Astrocyte of the spinal cord (primary cell): ENCODE measurements at regions not wholly inside any gene's neighbourhood (a gene's known extent, or its start where the extent isn't known, plus 50 kb on each side); places are given as distances from the start of the nearest gene placed in this dataset.

Source experiments
- DNase-seq: peaks from one replicate; pipeline ENCODE4 v3.0.0; 2011; ENCODE audit warnings: low read depth, low spot score
- H3K4me3 ChIP-seq: 2 replicates; pipeline ENCODE4 v1.5.1; 2011; ENCODE audit warnings: low read depth, mild to moderate bottlenecking, low read length, moderate library complexity
- in situ Hi-C: cut with HindIII; loops from 2 replicates; pipeline ENCODE4 v1.10.0; 2017; ENCODE audit warnings: low sequenced_read_pairs
- TF ChIP-seq, protein P1 (sequence below): IDR thresholded peaks from 2 replicates; pipeline ENCODE4 v1.5.1; 2012; ENCODE audit warnings: low read depth, mild to moderate bottlenecking, low read length, inconsistent platforms

DNA sequence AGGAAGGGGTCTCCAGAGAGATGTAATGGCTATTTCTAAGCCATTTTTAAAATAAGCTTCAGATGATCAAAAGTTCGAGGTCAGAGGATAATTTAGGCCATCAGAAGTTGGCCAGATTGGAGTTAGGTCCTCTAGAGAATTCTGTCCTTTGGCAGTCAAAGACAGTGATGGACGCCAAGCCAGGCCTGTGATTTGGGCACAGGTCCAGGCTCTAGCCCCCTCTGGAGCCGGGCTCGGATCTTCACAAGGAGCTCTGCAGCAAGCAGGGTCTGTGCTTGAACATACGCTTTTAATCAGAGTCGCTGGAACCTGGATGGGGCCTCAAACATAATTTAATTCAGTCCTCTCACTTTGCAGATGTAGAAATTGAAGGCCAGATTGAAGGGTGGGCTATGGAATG lies 151.4 kb upstream of the BCL6 start:
- TF ChIP-seq, protein P1, sequence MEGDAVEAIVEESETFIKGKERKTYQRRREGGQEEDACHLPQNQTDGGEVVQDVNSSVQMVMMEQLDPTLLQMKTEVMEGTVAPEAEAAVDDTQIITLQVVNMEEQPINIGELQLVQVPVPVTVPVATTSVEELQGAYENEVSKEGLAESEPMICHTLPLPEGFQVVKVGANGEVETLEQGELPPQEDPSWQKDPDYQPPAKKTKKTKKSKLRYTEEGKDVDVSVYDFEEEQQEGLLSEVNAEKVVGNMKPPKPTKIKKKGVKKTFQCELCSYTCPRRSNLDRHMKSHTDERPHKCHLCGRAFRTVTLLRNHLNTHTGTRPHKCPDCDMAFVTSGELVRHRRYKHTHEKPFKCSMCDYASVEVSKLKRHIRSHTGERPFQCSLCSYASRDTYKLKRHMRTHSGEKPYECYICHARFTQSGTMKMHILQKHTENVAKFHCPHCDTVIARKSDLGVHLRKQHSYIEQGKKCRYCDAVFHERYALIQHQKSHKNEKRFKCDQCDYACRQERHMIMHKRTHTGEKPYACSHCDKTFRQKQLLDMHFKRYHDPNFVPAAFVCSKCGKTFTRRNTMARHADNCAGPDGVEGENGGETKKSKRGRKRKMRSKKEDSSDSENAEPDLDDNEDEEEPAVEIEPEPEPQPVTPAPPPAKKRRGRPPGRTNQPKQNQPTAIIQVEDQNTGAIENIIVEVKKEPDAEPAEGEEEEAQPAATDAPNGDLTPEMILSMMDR = no peak
- no peak for DNase-seq
- in situ Hi-C loops = no loop called here

DNA sequence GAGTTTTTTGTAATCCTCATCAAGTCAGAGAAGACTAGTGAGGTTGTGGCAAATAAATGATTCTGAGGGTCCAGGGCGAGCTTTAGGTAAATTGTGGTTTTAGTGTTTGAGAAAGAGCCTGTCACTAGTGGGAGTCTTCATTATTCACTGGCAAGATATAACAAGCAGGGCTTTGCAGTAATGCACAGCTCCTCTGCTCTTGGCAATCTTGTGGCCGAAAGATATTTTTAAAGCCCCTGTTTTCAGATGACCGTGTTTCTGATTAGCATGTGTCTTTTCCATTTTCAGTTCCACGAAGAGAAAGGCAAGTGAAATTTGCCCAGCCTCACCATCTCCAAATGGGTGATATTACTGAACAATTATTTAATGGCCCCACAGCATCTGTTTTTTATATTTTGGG lies 154.0 kb upstream of the BCL6 start:
- in situ Hi-C loops = no loop called here
- no peak overlapping the region for H3K4me3 ChIP-seq
- no peak for DNase-seq
- TF ChIP-seq, protein P1 = no peak

More for the DNA sequence above, 151.4 kb upstream of the BCL6 start:
- H3K4me3 ChIP-seq = no peak overlapping the region

DNA sequence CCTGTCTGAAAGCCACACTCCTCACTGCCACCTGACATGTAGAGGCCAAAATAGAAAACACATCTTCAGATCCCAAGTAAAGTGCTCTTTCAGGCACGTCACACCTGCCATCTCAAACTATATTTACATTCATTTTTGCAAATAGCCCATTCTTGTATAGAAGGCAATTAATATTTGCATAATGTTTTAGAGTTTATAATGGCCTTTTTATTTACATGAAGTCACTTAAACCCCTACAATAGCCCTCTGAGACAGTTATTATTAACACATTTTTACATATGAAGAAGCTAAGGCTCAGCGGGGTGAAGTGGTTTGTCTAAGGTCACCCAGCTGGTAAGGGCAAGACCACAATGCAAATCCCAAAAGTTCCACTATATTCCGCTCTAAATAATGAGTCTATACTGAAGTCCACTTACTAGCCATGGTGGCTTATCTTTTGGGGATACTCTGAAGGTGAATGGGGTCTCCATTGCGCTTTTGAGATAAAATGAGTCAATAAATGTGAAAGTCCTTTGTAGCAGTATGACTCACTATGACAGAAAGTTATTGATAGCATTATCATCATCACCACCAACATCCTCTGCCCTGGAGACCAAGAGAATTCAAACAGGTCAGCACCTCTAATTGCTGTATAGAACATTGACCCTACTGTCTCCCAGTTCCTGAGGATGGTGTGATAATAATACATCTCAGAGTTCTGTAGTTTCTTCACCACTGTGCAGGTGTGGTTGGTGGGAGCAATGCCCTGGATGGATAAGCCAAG lies 155.9 kb upstream of the BCL6 start:
- no peak overlapping the region for H3K4me3 ChIP-seq
- no peak for DNase-seq
- in situ Hi-C loops = no loop called here
- TF ChIP-seq, protein P1 = no peak

DNA sequence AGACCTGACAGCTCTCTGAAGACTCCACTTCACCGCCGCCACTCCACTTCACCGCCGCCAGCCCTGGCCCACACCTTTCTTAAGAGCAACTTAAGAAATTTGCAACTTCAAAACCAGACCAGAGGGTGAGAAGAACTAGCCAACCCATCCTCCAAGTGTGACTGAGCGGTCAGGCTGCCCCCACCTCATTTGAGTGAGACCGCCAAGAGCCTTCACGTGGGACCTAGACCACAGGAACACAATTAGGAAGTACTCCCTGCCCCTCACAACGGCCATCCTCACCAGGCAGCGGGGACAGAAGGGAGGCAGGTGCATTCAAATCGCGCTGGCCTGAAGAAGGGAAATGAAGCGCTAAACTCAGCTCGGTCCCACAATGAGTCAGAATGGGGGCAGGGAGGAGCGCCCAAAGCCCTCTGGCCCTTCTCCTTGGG lies 156.8 kb upstream of the BCL6 start:
- DNase-seq = no peak
- in situ Hi-C loops = no loop called here
- H3K4me3 ChIP-seq = no peak overlapping the region
- TF ChIP-seq, protein P1 = no peak

DNA sequence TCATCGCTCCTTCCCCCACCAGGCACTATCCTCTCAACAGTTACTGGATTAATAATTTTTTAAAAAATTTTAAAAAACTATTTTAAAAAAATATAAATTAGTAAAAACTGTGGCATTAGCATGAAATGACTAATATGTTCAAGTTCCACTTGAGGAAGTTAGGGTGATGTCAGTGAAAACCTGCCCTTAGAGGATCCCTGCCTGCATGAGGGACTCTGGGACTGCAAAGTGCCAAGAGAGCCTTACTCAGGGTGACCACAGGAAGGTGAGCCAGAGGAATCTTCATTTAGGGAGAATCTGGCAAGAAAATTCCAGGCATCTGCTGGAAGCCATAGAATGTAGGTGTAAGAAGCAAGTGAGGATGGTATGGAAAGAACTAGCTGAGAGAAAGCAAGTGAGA lies 157.7 kb upstream of the BCL6 start:
- TF ChIP-seq, protein P1 = no peak

DNA sequence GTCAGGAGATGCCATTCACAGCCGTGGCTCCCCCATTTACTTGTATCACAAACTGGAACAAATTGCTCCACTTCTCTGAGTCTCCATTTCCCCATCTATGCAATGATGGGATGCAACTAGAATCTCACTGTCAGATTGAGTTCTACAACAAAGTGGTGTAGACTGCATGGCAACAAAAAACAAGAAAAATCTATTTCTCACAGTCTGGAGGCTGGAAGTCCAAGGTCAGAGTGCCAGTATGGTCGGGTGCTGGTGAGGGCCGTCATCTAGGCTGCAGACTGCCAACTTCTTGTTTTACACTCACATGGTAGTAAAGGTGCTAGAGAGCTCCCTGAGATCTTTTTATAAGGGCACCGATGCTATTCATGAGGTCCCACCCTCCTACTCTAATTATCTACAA lies 158.4 kb upstream of the BCL6 start:
- DNase-seq = no peak
- H3K4me3 ChIP-seq = no peak overlapping the region
- in situ Hi-C loops = no loop called here
- TF ChIP-seq, protein P1 = no peak

More for the DNA sequence above, 157.7 kb upstream of the BCL6 start:
- DNase-seq = no peak
- in situ Hi-C loops = no loop called here
- H3K4me3 ChIP-seq = no peak overlapping the region

DNA sequence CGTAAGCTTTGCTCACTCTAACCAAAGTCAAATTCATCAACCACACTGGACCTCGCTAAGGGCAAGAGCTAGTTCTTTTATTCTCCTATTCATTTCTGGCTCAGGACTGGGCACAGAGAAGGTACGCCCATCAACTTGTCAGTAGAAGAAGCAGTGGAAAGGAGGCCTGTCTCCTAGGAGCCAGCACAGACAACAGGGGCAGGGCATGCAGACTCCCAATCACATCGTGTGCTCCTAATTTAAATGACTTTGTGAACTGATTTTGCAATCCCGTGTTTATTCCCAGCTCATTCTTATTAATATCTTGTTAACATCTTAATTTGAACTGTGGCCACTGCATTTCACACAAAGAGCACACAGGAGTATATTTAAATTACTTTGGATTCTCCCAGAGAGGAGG lies 161.1 kb upstream of the BCL6 start:
- TF ChIP-seq, protein P1 = no peak
- in situ Hi-C loops = no loop called here
- no peak overlapping the region for H3K4me3 ChIP-seq
- DNase-seq = no peak
